Limb (tissue), 2 donors: ENCODE measurements at regions not wholly inside any gene's neighbourhood (a gene's known extent, or its start where the extent isn't known, plus 50 kb on each side); places are given as distances from the start of the nearest gene placed in this dataset.

Source experiments
- DNase-seq, 2 donors: peaks; one replicate each; pipeline ENCODE4 v3.0.0-alpha.2; 2016; ENCODE audit errors: extremely low spot score in 2 of 2

DNA sequence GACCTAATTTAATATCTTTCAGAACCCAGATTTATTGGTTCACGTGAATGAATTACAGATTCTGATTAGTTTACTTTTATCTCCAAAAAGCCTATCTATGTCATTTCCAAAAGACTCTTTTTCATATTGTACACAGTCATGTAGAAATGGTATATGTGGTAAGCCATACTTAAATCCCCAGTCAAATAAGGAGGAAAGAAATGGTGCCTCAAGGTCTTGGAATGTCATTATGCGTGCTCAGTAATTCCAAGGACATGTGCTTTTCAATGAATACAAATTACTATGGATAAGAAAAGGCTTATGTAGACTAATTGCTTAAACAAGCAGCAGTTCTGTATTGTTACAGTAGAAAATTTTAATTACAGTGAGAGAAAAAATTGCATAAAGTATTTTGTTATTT lies 64.1 kb upstream of the TYRP1 start:
- no peak for DNase-seq

DNA sequence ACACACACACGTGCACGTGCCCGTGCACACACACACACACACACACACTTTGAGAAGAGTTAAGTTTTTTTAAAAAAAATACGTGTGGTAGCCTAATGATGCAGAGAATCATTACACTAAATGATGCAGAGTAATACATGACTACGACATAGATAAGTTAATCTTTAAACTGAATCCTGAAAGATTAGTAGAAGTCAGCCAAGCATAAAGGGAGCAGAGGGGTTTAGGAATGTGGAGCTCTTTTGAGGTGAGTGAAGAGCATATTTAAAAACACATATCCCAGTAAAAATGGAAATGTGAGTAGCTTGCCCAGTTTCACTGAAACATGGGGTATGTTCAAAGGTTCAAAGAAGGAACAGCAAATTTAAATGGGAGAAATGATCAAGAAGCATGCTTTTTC lies 61.3 kb upstream of the TYRP1 start:
- DNase-seq = no peak

DNA sequence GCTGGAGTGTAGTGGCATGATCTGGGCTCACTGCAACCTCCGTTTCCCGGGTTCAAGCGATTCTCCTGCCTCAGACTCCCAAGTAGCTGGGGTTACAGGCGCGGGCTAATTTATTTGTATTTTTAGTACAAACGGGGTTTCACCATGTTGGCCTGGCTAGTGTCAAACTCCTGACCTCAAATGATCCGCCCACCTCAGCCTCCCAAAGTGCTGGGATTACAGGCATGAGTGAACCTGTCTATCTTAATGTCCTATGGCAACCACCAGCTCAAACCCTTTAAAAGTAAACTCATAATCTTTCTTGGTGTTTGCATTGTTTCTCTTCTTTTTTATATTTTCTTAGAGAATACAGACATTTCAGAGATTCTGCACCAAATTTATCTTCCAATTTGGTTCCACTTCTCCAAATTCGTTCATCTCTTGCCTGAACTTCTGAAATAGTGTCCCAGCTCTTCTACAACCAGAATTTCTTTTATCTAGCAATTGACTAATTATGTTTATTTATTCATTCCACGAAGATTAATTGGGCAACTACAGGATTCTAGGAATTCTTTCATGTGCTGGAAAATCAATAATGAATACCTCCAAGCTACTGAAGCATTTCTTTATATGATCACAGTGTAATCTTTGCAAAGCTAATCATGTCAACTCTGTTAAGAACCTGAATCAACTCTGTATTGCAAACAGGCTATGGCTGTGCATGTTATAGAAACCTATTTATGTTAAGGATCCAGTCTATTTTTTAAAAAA lies 60.0 kb upstream of the TYRP1 start:
- DNase-seq = no peak

DNA sequence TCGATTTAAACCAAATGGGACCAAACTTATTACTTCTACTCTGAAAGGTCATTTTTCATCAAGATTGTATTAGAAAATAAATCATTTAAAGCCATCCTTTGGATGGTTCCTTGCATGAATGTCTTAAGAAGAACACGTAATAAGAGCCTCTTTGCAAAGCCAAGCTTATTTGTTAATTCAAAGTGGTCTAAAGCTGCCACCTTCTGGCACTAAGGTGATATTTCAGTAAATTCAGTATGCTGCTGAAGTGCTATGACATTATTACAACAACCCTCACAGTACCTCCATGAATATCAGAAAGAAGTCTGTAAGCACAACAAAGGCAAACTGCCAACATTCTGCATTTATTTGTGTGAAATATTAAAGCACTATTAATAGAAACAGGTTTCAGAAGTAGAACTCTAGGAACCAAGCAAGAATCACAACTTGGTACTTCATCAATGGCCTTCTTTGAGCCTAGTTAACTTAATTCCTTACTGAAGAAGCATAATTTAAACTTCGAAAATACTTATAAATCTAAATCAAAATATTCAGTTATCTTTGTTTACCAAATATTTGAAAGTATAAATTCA lies 53.1 kb upstream of the TYRP1 start:
- DNase-seq = peak in 1 of 2 donors; percentile 60

DNA sequence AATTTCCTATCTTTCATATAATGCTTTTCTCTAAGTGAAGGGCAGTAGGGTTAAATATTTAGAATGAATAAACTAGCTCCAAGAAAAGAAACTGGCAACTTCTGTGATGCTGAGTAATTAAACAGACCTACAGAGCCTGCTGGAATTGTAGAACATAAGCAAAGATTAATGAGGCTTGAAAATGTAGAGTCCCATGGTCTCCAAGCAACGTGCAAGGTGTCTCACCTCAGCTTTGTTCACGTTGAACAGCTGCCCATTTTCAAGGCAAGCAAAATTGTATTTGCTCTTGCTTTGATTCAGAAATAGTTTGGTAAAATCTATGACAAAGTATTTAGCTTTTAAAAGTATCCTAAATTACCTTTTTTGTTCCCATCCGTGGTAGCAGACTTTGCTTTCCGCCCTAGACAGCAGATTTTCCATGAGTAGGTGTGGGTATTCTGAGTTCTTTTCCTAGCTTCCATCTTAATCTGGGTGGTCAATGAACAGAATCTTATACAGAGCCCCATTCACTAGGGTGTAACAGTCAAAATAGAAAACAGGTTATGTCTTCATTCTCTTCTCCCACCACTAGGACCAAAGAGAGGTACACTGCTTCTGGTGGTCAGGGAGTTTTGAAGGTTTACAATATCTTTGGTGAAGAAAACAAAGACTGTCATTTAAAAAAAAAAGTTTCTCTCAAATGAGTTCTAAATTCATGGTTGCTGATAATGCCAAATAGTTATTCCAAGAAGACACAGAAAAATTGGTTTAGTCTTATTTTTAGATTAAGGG lies 52.1 kb upstream of the TYRP1 start:
- no peak for DNase-seq
